H9 (cell line): ENCODE measurements at regions not wholly inside any gene's neighbourhood (a gene's known extent, or its start where the extent isn't known, plus 50 kb on each side); places are given as distances from the start of the nearest gene placed in this dataset.

Experiments
- DNase-seq: peaks from one replicate; pipeline ENCODE4 v3.0.0-alpha.2; 2017
- H2AFZ ChIP-seq: one replicate; pipeline ENCODE4 v1.6.1; 2013; ENCODE audit warnings: mild to moderate bottlenecking, low read length, control low read depth, moderate library complexity
- H2AK5ac ChIP-seq: 2 replicates; pipeline ENCODE4 v1.6.1; 2013; ENCODE audit warnings: low read length, control low read depth, mixed read lengths; ENCODE audit not compliant: insufficient read length
- H2BK120ac ChIP-seq: one replicate; pipeline ENCODE4 v1.6.1; 2013; ENCODE audit warnings: low read depth, mild to moderate bottlenecking, low read length, control low read depth, inconsistent platforms; ENCODE audit not compliant: poor library complexity, severe bottlenecking
- H2BK12ac ChIP-seq: 2 replicates; pipeline ENCODE4 v1.6.1; 2013; ENCODE audit warnings: low read length, control low read depth, mixed read lengths, low read depth; ENCODE audit not compliant: insufficient read length
- H2BK15ac ChIP-seq: 2 replicates; pipeline ENCODE4 v1.6.1; 2013; ENCODE audit warnings: low read depth, low read length, control low read depth
- H2BK20ac ChIP-seq: one replicate; pipeline ENCODE4 v1.6.1; 2013; ENCODE audit warnings: low read depth, mild to moderate bottlenecking, low read length, control low read depth, inconsistent platforms; ENCODE audit not compliant: poor library complexity, severe bottlenecking
- H2BK5ac ChIP-seq: 2 replicates; pipeline ENCODE4 v1.6.1; 2013; ENCODE audit warnings: low read length, control low read depth, mixed read lengths; ENCODE audit not compliant: insufficient read length
- H3K14ac ChIP-seq: 2 replicates; pipeline ENCODE4 v1.6.1; 2013; ENCODE audit warnings: low read length, control low read depth; ENCODE audit not compliant: insufficient read depth
- H3K18ac ChIP-seq: 2 replicates; pipeline ENCODE4 v1.6.1; 2013; ENCODE audit warnings: low read depth, mild to moderate bottlenecking, mixed read lengths, low read length, control low read depth; ENCODE audit not compliant: insufficient read length
- H3K23ac ChIP-seq: 2 replicates; pipeline ENCODE4 v1.6.1; 2013; ENCODE audit warnings: low read length, control low read depth, mixed read lengths, low read depth; ENCODE audit not compliant: insufficient read length
- H3K23me2 ChIP-seq: 2 replicates; pipeline ENCODE4 v1.6.1; 2013; ENCODE audit warnings: low read depth, mild to moderate bottlenecking, mixed read lengths, low read length, control low read depth; ENCODE audit not compliant: insufficient read length, poor library complexity, severe bottlenecking
- H3K27ac ChIP-seq: 2 replicates; pipeline ENCODE4 v1.5.1; 2013; ENCODE audit warnings: low read length, control low read depth, mixed read lengths, low read depth; ENCODE audit not compliant: insufficient read length
- H3K27me3 ChIP-seq: 2 replicates; pipeline ENCODE4 v1.6.1; 2013; ENCODE audit warnings: low read length, control low read depth, inconsistent platforms; ENCODE audit not compliant: insufficient read depth
- H3K4ac ChIP-seq: 2 replicates; pipeline ENCODE4 v1.6.1; 2013; ENCODE audit warnings: low read depth, mild to moderate bottlenecking, control low read depth, inconsistent platforms, low read length, moderate library complexity
- H3K4me1 ChIP-seq: 2 replicates; pipeline ENCODE4 v1.6.1; 2013; ENCODE audit warnings: low read length, control low read depth, inconsistent platforms; ENCODE audit not compliant: insufficient read depth
- H3K4me2 ChIP-seq: 2 replicates; pipeline ENCODE4 v1.6.1; 2013; ENCODE audit warnings: low read length, control low read depth, mixed read lengths; ENCODE audit not compliant: insufficient read length, insufficient read depth
- H3K56ac ChIP-seq: 2 replicates; pipeline ENCODE4 v1.6.1; 2013; ENCODE audit warnings: low read depth, mild to moderate bottlenecking, mixed read lengths, low read length, control low read depth; ENCODE audit not compliant: insufficient read length
- H3K79me1 ChIP-seq: 2 replicates; pipeline ENCODE4 v1.6.1; 2013; ENCODE audit warnings: low read depth, mild to moderate bottlenecking, moderate library complexity, low read length, control low read depth, inconsistent platforms; ENCODE audit not compliant: insufficient read depth, poor library complexity, severe bottlenecking
- H3K79me2 ChIP-seq: 2 replicates; pipeline ENCODE4 v1.6.1; 2013; ENCODE audit warnings: low read length, control low read depth, inconsistent platforms; ENCODE audit not compliant: insufficient read depth
- H3K9ac ChIP-seq: 2 replicates; pipeline ENCODE4 v1.6.1; 2013; ENCODE audit warnings: low read length, control low read depth, mixed read lengths; ENCODE audit not compliant: insufficient read length; ENCODE audit errors: extremely low read depth
- H3K9me3 ChIP-seq: one replicate; pipeline ENCODE4 v1.6.1; 2013; ENCODE audit warnings: low read depth, low read length, inconsistent platforms; ENCODE audit not compliant: control insufficient read depth
- H3T11ph ChIP-seq: one replicate; pipeline ENCODE4 v1.6.1; 2013; ENCODE audit warnings: mild to moderate bottlenecking, low read length, control low read depth, inconsistent platforms
- H4K20me1 ChIP-seq: one replicate; pipeline ENCODE4 v1.6.1; 2013; ENCODE audit not compliant: control insufficient read depth, insufficient read length, insufficient read depth
- H4K5ac ChIP-seq: 2 replicates; pipeline ENCODE4 v1.6.1; 2013; ENCODE audit warnings: low read depth, mild to moderate bottlenecking, mixed read lengths, low read length, control low read depth; ENCODE audit not compliant: insufficient read length
- H4K8ac ChIP-seq: replicated peaks from 2 replicates; pipeline ENCODE4 v1.6.1; 2013; ENCODE audit warnings: low read length, control low read depth, mixed read lengths, low read depth; ENCODE audit not compliant: insufficient read length
- H4K91ac ChIP-seq: 2 replicates; pipeline ENCODE4 v1.6.1; 2013; ENCODE audit warnings: low read depth, mild to moderate bottlenecking, moderate library complexity, mixed read lengths, low read length, control low read depth; ENCODE audit not compliant: insufficient read length
- H3K27ac Mint-ChIP-seq, 3 experiments: 2 replicates in 2 of 3; 3 replicates in 1 of 3; pipeline ENCODE4 v1.8.0; 2020 to 2021; ENCODE audit warnings: mixed read lengths in 3 of 3, mild to moderate bottlenecking in 1 of 3, moderate library complexity in 1 of 3
- H3K27me3 Mint-ChIP-seq: 2 replicates; pipeline ENCODE4 v1.8.0; 2021; ENCODE audit warnings: low read depth, mild to moderate bottlenecking, moderate library complexity, mixed read lengths
- H3K36me3 Mint-ChIP-seq, 3 experiments: 2 replicates in 2 of 3; 3 replicates in 1 of 3; pipeline ENCODE4 v1.8.0; 2020 to 2021; ENCODE audit warnings: low read depth in 3 of 3, mixed read lengths in 3 of 3; ENCODE audit not compliant: insufficient read depth in 1 of 3
- H3K4me1 Mint-ChIP-seq, 2 experiments: 2 replicates each; pipeline ENCODE4 v1.8.0; 2020; ENCODE audit warnings: mixed read lengths in 2 of 2
- H3K4me3 Mint-ChIP-seq, 2 experiments: 2 replicates in 1 of 2; 3 replicates in 1 of 2; pipeline ENCODE4 v1.8.0; 2020 to 2021; ENCODE audit warnings: mild to moderate bottlenecking in 2 of 2, mixed read lengths in 2 of 2, moderate library complexity in 1 of 2
- H3K9me3 Mint-ChIP-seq, 2 experiments: 2 replicates in 1 of 2; 3 replicates in 1 of 2; pipeline ENCODE4 v1.8.0; 2020; ENCODE audit warnings: mild to moderate bottlenecking in 2 of 2, mixed read lengths in 2 of 2, moderate library complexity in 1 of 2
- WGBS: extraction: QIAGEN DNeasy Blood & Tissue Kit; methylation state at CpG from one replicate; pipeline ENCODE4 v1.1.7; 2013; ENCODE audit warnings: missing lambda C conversion rate, low lambda C conversion rate, mixed read lengths; ENCODE audit not compliant: insufficient read length; ENCODE audit errors: extremely low coverage; 5-methylcytosine and 5-hydroxymethylcytosine counted together
- TF ChIP-seq, protein P1 (sequence below): fragments of 200-600 bp; sonication (generic); conservative IDR thresholded peaks from 3 replicates; pipeline ENCODE4 v1.8.0; 2021; ENCODE audit warnings: antibody characterized with exemption, mild to moderate bottlenecking

DNA sequence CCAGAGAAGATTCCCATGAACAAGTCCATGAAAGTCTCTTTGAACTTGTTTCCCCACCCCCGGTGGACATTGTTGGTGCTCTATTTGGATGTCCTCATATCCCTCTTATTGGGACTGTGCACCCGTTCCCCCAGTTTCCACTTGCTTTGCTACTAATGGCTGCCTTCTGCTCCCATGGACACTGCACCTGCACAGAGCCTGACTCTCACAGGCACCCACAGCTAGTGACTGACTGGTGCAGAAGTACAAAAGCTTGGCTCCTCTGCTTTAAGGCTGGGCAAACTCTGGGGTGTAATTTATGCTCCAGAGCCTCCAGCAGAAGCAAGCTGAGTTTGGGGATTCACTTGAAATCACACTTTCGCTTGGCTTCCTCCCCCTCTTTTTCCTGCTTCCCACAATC is 239.9 kb upstream of the BTBD3 start:
- peaks cover 16 to 20% of the 10 kb centered on the region in 2 experiments for H3K4me1 Mint-ChIP-seq
- no peak overlapping the region for H3K4ac ChIP-seq
- H3K9me3 ChIP-seq = no peaks in the 10 kb centered on the region

More for the DNA sequence above, 239.9 kb upstream of the BTBD3 start:
- H3K4me2 ChIP-seq = no peak overlapping the region
- no peaks in the 10 kb centered on the region for H4K20me1 ChIP-seq
- H4K8ac ChIP-seq = no peak overlapping the region
- no peak for DNase-seq
- no peak overlapping the region for H3T11ph ChIP-seq
- H3K4me1 ChIP-seq = no peaks in the 10 kb centered on the region; the same call in 1 of the 2 replicates
- H3K79me1 ChIP-seq = no peaks in the 10 kb centered on the region
- no peak overlapping the region for H2BK12ac ChIP-seq
- H3K23me2 ChIP-seq = no peaks in the 10 kb centered on the region
- no peak overlapping the region for H4K91ac ChIP-seq
- no peak overlapping the region for H2BK5ac ChIP-seq
- Mint-ChIP-seq H3K9me3 (no peaks in the 10 kb centered on the region), H3K36me3 (no peaks in the 10 kb centered on the region), H3K27ac (no peak overlapping the region), H3K27me3 (0 out of 2 replicates have a peak, but pooled peaks cover 4% of the 10 kb centered on the region), H3K4me3 (no peak overlapping the region)
- no peak overlapping the region for H3K27ac ChIP-seq
- H3K14ac ChIP-seq = peak overlapping the region; percentile 29; the same call in 1 of the 2 replicates
- H3K27me3 ChIP-seq = no peaks in the 10 kb centered on the region
- no peak overlapping the region for H4K5ac ChIP-seq
- H3K56ac ChIP-seq = no peak overlapping the region
- no peak overlapping the region for H2BK20ac ChIP-seq
- no peak overlapping the region for H2BK15ac ChIP-seq
- H2AK5ac ChIP-seq = no peak overlapping the region
- no peak overlapping the region for H2AFZ ChIP-seq
- no peak overlapping the region for H3K18ac ChIP-seq
- H2BK120ac ChIP-seq = no peak overlapping the region
- H3K79me2 ChIP-seq = no peaks in the 10 kb centered on the region
- H3K23ac ChIP-seq = no peak overlapping the region
- H3K9ac ChIP-seq = no peak overlapping the region
- TF ChIP-seq, protein P1, sequence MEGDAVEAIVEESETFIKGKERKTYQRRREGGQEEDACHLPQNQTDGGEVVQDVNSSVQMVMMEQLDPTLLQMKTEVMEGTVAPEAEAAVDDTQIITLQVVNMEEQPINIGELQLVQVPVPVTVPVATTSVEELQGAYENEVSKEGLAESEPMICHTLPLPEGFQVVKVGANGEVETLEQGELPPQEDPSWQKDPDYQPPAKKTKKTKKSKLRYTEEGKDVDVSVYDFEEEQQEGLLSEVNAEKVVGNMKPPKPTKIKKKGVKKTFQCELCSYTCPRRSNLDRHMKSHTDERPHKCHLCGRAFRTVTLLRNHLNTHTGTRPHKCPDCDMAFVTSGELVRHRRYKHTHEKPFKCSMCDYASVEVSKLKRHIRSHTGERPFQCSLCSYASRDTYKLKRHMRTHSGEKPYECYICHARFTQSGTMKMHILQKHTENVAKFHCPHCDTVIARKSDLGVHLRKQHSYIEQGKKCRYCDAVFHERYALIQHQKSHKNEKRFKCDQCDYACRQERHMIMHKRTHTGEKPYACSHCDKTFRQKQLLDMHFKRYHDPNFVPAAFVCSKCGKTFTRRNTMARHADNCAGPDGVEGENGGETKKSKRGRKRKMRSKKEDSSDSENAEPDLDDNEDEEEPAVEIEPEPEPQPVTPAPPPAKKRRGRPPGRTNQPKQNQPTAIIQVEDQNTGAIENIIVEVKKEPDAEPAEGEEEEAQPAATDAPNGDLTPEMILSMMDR = no peak
- WGBS = no CpG with 5 or more reads among the region's 3 CpGs
